Right lobe of liver (tissue), 4 donors: ENCODE measurements at regions not wholly inside any gene's neighbourhood (a gene's known extent, or its start where the extent isn't known, plus 50 kb on each side); places are given as distances from the start of the nearest gene placed in this dataset.

ENCODE experiments used
- POLR2A ChIP-seq: fragments of 450-650 bp; IDR thresholded peaks from one replicate; pipeline ENCODE4 v1.6.1; 2017; ENCODE audit warnings: antibody characterized with exemption, mild to moderate bottlenecking
- TF ChIP-seq, protein P1 (sequence below), 4 donors: fragments of 200-600 bp in 3 of 4; fragments of 450-650 bp in 1 of 4; IDR thresholded peaks; one replicate each; pipeline versions ENCODE4 v1.5.1 to v1.8.0; 2016 to 2022; ENCODE audit warnings: antibody characterized with exemption in 4 of 4, mild to moderate bottlenecking in 2 of 4
- donor health status: DM: no; HTN: no; CAD: no.
- donor health status: DM: no; HTN: no; CAD: no.
- donor health status: DM: no; HTN: yes; CAD: no.

DNA sequence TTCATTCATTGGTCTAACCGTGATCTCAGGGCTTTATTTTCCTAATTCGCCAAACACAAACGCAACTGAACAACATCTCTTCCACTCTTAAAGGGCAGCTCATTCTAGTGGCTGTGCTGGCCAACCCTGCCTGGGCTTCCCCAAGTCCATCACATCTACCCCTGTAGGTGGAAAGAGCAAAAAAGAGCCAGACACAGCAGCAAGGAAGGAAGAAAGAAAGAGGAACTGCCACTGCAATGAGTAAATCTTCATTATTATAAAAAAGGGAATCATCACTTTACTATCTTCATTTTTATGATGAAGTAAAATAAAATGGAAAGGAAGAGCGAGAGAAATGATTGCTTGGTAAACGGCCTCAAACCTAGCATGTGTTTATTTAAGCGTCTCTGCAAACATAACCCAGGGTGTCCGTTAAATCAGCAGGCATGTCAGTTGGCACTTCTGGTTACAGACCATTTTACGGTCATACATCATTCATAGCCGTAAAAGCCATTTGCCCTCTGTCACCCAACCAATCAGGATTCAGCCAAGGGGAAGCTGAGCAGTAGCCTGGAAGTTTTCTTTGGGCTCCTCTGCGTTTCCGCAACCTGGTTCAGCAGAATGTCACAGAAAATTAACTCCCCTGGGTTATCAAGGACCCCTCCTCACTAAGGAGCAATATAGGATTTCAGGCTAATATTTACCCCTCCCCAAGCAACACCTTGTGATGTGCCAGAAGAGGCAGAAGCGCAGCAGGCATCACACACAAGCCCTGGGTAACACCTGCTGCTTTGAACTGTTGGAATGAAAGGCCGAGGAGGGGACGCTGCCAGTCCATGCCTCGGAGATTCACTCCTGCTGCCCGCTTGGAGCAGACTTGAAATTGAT, 234.0 kb downstream of the SNX10 start:
- TF ChIP-seq, protein P1, sequence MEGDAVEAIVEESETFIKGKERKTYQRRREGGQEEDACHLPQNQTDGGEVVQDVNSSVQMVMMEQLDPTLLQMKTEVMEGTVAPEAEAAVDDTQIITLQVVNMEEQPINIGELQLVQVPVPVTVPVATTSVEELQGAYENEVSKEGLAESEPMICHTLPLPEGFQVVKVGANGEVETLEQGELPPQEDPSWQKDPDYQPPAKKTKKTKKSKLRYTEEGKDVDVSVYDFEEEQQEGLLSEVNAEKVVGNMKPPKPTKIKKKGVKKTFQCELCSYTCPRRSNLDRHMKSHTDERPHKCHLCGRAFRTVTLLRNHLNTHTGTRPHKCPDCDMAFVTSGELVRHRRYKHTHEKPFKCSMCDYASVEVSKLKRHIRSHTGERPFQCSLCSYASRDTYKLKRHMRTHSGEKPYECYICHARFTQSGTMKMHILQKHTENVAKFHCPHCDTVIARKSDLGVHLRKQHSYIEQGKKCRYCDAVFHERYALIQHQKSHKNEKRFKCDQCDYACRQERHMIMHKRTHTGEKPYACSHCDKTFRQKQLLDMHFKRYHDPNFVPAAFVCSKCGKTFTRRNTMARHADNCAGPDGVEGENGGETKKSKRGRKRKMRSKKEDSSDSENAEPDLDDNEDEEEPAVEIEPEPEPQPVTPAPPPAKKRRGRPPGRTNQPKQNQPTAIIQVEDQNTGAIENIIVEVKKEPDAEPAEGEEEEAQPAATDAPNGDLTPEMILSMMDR (IDR thresholded peaks at IDR 0.05), result no peak
- TF ChIP-seq POLR2A, result no peak
